ENCODE measurements at regions not wholly inside any gene's neighbourhood (a gene's known extent, or its start where the extent isn't known, plus 50 kb on each side); places are given as distances from the start of the nearest gene placed in this dataset.

DNA sequence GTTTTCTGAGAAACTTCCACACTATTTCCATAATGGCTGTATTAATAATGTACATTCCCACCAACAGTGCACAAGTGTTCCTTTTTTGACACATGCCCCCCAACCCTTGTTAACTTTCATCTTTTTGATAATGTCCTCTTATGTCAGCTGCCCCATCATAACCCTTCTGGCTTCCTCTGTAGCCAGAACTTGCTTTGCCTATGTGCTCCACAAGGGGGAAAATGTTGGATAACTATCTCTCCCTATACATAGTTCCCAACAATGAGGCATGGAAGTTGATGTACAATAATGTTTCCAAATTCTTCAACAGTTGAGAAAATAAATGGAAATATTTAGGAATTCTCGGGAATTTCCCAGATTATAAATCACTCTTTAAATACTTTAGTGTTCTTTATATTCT is 142.9 kb downstream of the ASB9 start:
- H3K4me1 ChIP-seq (ENCODE audit: control insufficient read depth, insufficient read depth, low read length, unreplicated experiment) = no peaks in the 10 kb centered on the region
- H2AFZ ChIP-seq (ENCODE audit: low read length, unreplicated experiment) = no peak overlapping the region
- H3K27ac ChIP-seq (ENCODE audit: low read depth, low read length) = no peak overlapping the region
- H3K79me2 ChIP-seq (ENCODE audit: control insufficient read depth, insufficient read depth, low read length, unreplicated experiment) = no peaks in the 10 kb centered on the region
- H3K4me3 ChIP-seq (ENCODE audit: low read depth, low read length) = no peak overlapping the region
- 0 out of 2 replicates have a peak, but pooled peaks cover 5% of the 10 kb centered on the region for H3K27me3 ChIP-seq (ENCODE audit: insufficient read depth, low read length)
- H3K36me3 ChIP-seq (ENCODE audit: insufficient read depth, low read length) = no peaks in the 10 kb centered on the region

DNA sequence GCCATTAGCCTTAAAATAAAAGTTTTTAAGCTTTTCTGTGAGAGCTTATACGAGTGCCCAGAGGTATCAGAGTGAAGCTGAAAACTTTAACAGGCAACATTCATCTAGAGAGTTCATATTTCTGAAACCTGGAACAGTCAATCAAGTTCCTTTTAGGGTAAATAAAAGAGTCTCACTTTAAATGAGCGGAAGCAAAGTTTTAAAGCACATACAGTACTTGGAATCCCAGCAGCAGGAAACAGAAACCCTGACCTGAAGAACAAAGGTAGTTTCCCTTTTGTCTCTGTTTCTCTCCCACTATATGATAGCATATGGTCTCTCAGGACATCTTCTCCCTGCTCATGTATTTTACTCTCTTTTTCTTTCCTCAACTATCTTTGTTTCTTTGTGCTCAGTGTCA is 153.0 kb downstream of the ASB9 start:
- Histone ChIP-seq H3K36me3 (ENCODE audit: insufficient read depth, low read length) (no peaks in the 10 kb centered on the region), H3K4me3 (ENCODE audit: low read depth, low read length) (no peak overlapping the region), H3K27me3 (ENCODE audit: insufficient read depth, low read length) (0 out of 2 replicates have a peak, but pooled peaks cover 4% of the 10 kb centered on the region), H2AFZ (ENCODE audit: low read length, unreplicated experiment) (no peak overlapping the region), H3K4me1 (ENCODE audit: control insufficient read depth, insufficient read depth, low read length, unreplicated experiment) (no peaks in the 10 kb centered on the region), H3K27ac (ENCODE audit: low read depth, low read length) (no peak overlapping the region), H3K79me2 (ENCODE audit: control insufficient read depth, insufficient read depth, low read length, unreplicated experiment) (no peaks in the 10 kb centered on the region)

- no peak overlapping the region for H3K27ac ChIP-seq (ENCODE audit: low read depth, low read length)
- no peaks in the 10 kb centered on the region for H3K36me3 ChIP-seq (ENCODE audit: insufficient read depth, low read length)
- H2AFZ ChIP-seq (ENCODE audit: low read length, unreplicated experiment) = no peak overlapping the region
- peaks cover 7% of the 10 kb centered on the region; the same call in 1 of the 2 replicates for H3K27me3 ChIP-seq (ENCODE audit: insufficient read depth, low read length)
- no peak overlapping the region for H3K4me3 ChIP-seq (ENCODE audit: low read depth, low read length)
- H3K4me1 ChIP-seq (ENCODE audit: control insufficient read depth, insufficient read depth, low read length, unreplicated experiment) = no peaks in the 10 kb centered on the region
- H3K79me2 ChIP-seq (ENCODE audit: control insufficient read depth, insufficient read depth, low read length, unreplicated experiment) = no peaks in the 10 kb centered on the region
Observed at GRCh38 chrX:15114743-15115566, 154.9 kb downstream of the ASB9 start.

DNA sequence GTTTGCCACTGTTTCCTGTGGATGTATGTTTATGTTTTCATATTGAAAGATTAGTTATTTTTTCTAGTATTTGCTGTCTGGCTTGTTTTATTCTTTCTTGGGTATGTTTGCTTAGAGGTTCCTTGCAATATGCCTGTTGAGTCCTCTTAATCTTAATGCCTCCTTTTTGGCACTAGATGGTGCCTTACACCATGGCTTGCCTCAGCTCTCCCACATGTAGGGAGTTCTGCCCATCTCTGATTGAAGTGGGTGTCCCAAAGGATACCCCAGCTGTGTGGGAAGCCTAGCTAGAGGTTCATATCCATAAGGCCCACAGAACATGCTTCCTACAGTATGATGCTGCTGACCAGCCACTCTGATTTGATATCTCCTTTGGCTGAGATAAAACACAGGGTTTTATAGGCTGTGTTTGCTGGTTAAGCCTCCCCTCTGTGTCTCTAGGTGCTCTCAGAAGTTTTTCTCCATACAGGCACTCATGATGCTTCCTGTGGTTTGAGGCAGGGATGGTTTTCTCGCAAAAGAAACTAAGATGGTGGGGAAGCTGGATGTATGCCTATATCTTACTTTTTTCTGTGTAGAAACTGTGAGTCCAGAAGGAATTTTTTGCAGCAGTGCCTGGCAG is 162.4 kb downstream of the ASB9 start:
- Histone ChIP-seq H3K4me3 (ENCODE audit: low read depth, low read length) (no peak overlapping the region), H3K27me3 (ENCODE audit: insufficient read depth, low read length) (peaks cover 3% of the 10 kb centered on the region; the same call in 1 of the 2 replicates), H2AFZ (ENCODE audit: low read length, unreplicated experiment) (no peak overlapping the region), H3K4me1 (ENCODE audit: control insufficient read depth, insufficient read depth, low read length, unreplicated experiment) (no peaks in the 10 kb centered on the region), H3K27ac (ENCODE audit: low read depth, low read length) (no peak overlapping the region), H3K36me3 (ENCODE audit: insufficient read depth, low read length) (no peaks in the 10 kb centered on the region), H3K79me2 (ENCODE audit: control insufficient read depth, insufficient read depth, low read length, unreplicated experiment) (no peaks in the 10 kb centered on the region)

DNA sequence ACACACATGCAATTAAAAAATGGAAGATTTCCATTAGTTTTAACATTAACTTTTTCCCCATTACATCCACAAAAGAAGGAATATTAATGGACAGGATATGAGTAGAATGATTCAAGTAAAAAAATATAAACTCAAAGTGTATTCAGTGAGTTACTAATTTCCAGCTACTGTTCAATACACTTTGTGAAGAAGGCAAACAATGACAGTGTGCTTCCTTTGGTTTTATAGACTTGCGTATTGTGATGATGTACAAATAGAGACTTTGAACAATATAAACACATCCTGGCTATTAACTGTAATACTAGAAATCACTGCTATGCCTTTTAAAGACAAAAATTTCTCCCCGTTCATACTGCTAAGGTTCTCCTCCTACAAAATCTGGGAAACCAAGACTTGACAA is 171.4 kb downstream of the ASB9 start:
- Histone ChIP-seq H3K79me2 (ENCODE audit: control insufficient read depth, insufficient read depth, low read length, unreplicated experiment) (no peaks in the 10 kb centered on the region), H3K27ac (ENCODE audit: low read depth, low read length) (no peak overlapping the region), H2AFZ (ENCODE audit: low read length, unreplicated experiment) (no peak overlapping the region), H3K4me1 (ENCODE audit: control insufficient read depth, insufficient read depth, low read length, unreplicated experiment) (no peaks in the 10 kb centered on the region), H3K4me3 (ENCODE audit: low read depth, low read length) (no peak overlapping the region), H3K36me3 (ENCODE audit: insufficient read depth, low read length) (no peaks in the 10 kb centered on the region), H3K27me3 (ENCODE audit: insufficient read depth, low read length) (peaks cover 3% of the 10 kb centered on the region; the same call in 1 of the 2 replicates)

DNA sequence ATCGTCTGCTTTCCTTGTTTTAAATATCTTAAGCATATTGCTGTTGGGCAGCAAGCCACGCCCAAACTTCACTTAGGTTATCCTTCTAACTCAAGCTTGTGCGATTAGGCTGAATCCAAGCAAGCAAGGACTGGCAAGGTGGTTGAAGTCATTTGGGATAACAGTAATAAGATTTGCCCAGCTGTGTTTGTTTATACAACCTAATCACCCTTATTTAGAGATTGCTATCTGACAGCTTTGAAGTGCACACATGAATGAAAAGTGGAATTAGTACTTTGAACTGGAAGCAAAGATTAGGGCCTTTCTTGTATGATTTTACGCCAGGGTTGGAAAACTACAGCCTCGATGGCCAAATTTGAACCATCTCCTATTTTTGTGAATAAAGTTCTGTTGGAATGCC is 182.1 kb downstream of the ASB9 start:
- Histone ChIP-seq H3K4me1 (ENCODE audit: control insufficient read depth, insufficient read depth, low read length, unreplicated experiment) (no peaks in the 10 kb centered on the region), H3K79me2 (ENCODE audit: control insufficient read depth, insufficient read depth, low read length, unreplicated experiment) (no peaks in the 10 kb centered on the region), H2AFZ (ENCODE audit: low read length, unreplicated experiment) (no peak overlapping the region), H3K4me3 (ENCODE audit: low read depth, low read length) (no peak overlapping the region), H3K27ac (ENCODE audit: low read depth, low read length) (no peak overlapping the region), H3K36me3 (ENCODE audit: insufficient read depth, low read length) (no peaks in the 10 kb centered on the region), H3K27me3 (ENCODE audit: insufficient read depth, low read length) (no peaks in the 10 kb centered on the region)

DNA sequence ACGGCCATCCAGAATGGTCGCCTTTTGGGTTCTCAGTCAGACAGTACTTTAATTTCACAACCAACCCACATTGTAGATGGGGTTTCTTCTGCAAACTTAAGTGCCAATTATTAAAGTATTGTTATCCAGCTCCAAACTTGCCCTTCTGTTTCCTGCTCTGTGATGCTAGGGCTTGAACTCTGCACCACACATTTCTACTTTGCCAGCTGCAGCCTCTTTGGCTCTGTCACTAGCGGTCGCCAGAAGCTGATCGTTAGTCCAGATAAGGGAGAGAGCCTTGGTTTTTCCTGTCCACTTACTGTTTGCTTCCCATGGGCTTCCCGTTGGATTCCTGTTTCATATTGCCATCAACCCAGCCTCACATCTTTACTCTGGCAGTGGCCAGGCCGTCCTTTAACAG is 196.6 kb downstream of the ASB9 start:
- Histone ChIP-seq H3K27ac (ENCODE audit: low read depth, low read length) (no peak overlapping the region), H3K79me2 (ENCODE audit: control insufficient read depth, insufficient read depth, low read length, unreplicated experiment) (no peaks in the 10 kb centered on the region), H2AFZ (ENCODE audit: low read length, unreplicated experiment) (no peak overlapping the region), H3K4me1 (ENCODE audit: control insufficient read depth, insufficient read depth, low read length, unreplicated experiment) (no peaks in the 10 kb centered on the region), H3K27me3 (ENCODE audit: insufficient read depth, low read length) (peaks cover 6% of the 10 kb centered on the region; the same call in 1 of the 2 replicates), H3K36me3 (ENCODE audit: insufficient read depth, low read length) (no peaks in the 10 kb centered on the region), H3K4me3 (ENCODE audit: low read depth, low read length) (no peak overlapping the region)

GRCh38 chrX:15072880-15073279 is 197.0 kb downstream of the ASB9 start:
- Histone ChIP-seq H3K4me1 (ENCODE audit: control insufficient read depth, insufficient read depth, low read length, unreplicated experiment) (no peaks in the 10 kb centered on the region), H3K27ac (ENCODE audit: low read depth, low read length) (no peak overlapping the region), H3K4me3 (ENCODE audit: low read depth, low read length) (no peak overlapping the region), H3K36me3 (ENCODE audit: insufficient read depth, low read length) (no peaks in the 10 kb centered on the region), H2AFZ (ENCODE audit: low read length, unreplicated experiment) (no peak overlapping the region), H3K27me3 (ENCODE audit: insufficient read depth, low read length) (peaks cover 6% of the 10 kb centered on the region; the same call in 1 of the 2 replicates), H3K79me2 (ENCODE audit: control insufficient read depth, insufficient read depth, low read length, unreplicated experiment) (no peaks in the 10 kb centered on the region)

GRCh38 chrX:15072259-15072658 is 197.6 kb downstream of the ASB9 start:
- Histone ChIP-seq H3K4me3 (ENCODE audit: low read depth, low read length) (no peak overlapping the region), H3K79me2 (ENCODE audit: control insufficient read depth, insufficient read depth, low read length, unreplicated experiment) (no peaks in the 10 kb centered on the region), H3K4me1 (ENCODE audit: control insufficient read depth, insufficient read depth, low read length, unreplicated experiment) (no peaks in the 10 kb centered on the region), H3K36me3 (ENCODE audit: insufficient read depth, low read length) (no peaks in the 10 kb centered on the region), H2AFZ (ENCODE audit: low read length, unreplicated experiment) (no peak overlapping the region), H3K27ac (ENCODE audit: low read depth, low read length) (no peak overlapping the region), H3K27me3 (ENCODE audit: insufficient read depth, low read length) (peaks cover 6% of the 10 kb centered on the region; the same call in 1 of the 2 replicates)

DNA sequence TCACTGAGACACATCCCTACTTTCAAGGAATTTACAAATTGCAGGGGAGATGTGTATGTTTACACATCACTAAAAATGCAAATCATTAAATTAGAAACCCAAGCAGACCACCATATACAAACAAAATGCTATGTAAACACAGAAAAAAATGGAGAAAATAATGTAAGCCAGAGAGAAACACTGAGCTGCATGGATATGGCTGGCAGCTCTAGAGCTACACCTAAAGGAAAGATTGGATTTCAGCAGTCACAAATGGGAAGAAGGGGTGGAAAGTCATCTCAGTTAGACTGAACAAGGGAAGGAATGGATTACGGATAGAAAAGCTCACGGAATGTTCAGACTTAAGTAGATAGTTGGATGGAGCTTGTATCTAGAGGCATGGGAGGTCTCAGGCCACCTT is 186.3 kb downstream of the MOSPD2 start:
- H3K27ac ChIP-seq (ENCODE audit: low read depth, low read length) = no peak overlapping the region
- no peak overlapping the region for H3K4me3 ChIP-seq (ENCODE audit: low read depth, low read length)
- H3K27me3 ChIP-seq (ENCODE audit: insufficient read depth, low read length) = peaks cover 13% of the 10 kb centered on the region
- H3K4me1 ChIP-seq (ENCODE audit: control insufficient read depth, insufficient read depth, low read length, unreplicated experiment) = no peaks in the 10 kb centered on the region
- H2AFZ ChIP-seq (ENCODE audit: low read length, unreplicated experiment) = no peak overlapping the region
- H3K36me3 ChIP-seq (ENCODE audit: insufficient read depth, low read length) = no peaks in the 10 kb centered on the region
- H3K79me2 ChIP-seq (ENCODE audit: control insufficient read depth, insufficient read depth, low read length, unreplicated experiment) = no peaks in the 10 kb centered on the region

DNA sequence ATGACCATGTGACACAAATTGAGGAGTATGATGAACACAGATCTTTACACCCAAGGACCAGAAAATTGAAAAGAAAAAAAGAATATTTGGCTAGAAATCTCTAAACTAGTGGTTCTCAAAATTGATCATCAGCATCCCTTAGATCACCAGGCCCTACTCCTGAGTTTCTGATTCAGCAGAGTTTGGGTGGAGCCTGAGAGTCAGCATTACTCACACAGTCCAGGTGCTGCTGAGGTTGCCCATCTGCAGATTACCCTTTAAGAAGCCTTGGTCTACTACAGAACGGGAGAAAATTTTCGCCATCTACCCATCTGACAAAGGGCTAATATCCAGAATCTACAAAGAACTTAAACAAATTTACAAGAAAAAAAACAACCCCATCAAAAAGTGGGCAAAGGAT is 182.8 kb downstream of the MOSPD2 start:
- Histone ChIP-seq H3K4me3 (ENCODE audit: low read depth, low read length) (no peak overlapping the region), H3K79me2 (ENCODE audit: control insufficient read depth, insufficient read depth, low read length, unreplicated experiment) (no peaks in the 10 kb centered on the region), H2AFZ (ENCODE audit: low read length, unreplicated experiment) (no peak overlapping the region), H3K4me1 (ENCODE audit: control insufficient read depth, insufficient read depth, low read length, unreplicated experiment) (no peaks in the 10 kb centered on the region), H3K27ac (ENCODE audit: low read depth, low read length) (no peak overlapping the region), H3K36me3 (ENCODE audit: insufficient read depth, low read length) (no peaks in the 10 kb centered on the region), H3K27me3 (ENCODE audit: insufficient read depth, low read length) (no peaks in the 10 kb centered on the region)
